Adrenal gland (tissue), 5 donors: ENCODE measurements at regions not wholly inside any gene's neighbourhood (a gene's known extent, or its start where the extent isn't known, plus 50 kb on each side); places are given as distances from the start of the nearest gene placed in this dataset.

ENCODE experiments used
- POLR2A ChIP-seq, 2 donors: fragments of 450-650 bp; IDR thresholded peaks; one replicate each; pipeline ENCODE4 v1.6.1; 2017; ENCODE audit warnings: antibody characterized with exemption in 2 of 2, mild to moderate bottlenecking in 2 of 2, moderate library complexity in 1 of 2
- TF ChIP-seq, protein P1 (sequence below), 6 experiments: fragments of 450-650 bp in 4 of 6; fragments of 200-600 bp in 2 of 6; sonication (generic) in 1 of 6; IDR thresholded peaks; 1 replicate in 5 of 6; 2 replicates in 1 of 6; pipeline versions ENCODE4 v1.5.1 to v1.8.0; 2016 to 2021; ENCODE audit warnings: antibody characterized with exemption in 6 of 6, mild to moderate bottlenecking in 2 of 6, moderate library complexity in 1 of 6
- donor health status: DM: no; HTN: no; CAD: no.

DNA sequence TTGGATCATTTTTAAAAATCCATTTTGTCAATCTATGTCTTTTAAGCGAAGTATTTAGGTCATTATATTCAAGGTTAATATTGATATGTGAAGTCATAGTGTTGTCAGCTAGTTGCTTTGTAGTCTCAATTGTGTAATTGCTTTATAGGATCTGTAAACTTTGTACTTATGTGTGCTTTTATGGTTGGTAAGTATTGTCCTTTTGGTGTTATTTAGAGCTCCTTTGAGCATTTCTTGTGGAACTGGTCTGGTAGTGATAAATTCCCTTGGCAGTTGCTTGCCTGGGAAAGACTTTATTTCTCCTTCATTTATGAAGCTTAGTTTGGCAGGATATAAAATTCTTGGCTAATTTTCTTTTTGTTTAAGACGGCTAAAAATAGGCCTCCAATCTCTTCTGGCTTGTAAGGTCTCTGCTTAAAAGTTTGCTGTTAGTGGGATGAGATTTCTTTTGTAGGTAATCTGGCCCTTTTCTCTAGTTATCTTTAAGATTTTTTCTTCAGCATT lies 368.8 kb downstream of the SPRY2 start:
- no peak for TF ChIP-seq POLR2A (IDR thresholded peaks at IDR 0.05)
- TF ChIP-seq, protein P1, sequence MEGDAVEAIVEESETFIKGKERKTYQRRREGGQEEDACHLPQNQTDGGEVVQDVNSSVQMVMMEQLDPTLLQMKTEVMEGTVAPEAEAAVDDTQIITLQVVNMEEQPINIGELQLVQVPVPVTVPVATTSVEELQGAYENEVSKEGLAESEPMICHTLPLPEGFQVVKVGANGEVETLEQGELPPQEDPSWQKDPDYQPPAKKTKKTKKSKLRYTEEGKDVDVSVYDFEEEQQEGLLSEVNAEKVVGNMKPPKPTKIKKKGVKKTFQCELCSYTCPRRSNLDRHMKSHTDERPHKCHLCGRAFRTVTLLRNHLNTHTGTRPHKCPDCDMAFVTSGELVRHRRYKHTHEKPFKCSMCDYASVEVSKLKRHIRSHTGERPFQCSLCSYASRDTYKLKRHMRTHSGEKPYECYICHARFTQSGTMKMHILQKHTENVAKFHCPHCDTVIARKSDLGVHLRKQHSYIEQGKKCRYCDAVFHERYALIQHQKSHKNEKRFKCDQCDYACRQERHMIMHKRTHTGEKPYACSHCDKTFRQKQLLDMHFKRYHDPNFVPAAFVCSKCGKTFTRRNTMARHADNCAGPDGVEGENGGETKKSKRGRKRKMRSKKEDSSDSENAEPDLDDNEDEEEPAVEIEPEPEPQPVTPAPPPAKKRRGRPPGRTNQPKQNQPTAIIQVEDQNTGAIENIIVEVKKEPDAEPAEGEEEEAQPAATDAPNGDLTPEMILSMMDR (IDR thresholded peaks at IDR 0.05) = no peak
